Bronchial epithelial cell (primary cell): ENCODE measurements at regions not wholly inside any gene's neighbourhood (a gene's known extent, or its start where the extent isn't known, plus 50 kb on each side); places are given as distances from the start of the nearest gene placed in this dataset.
A peak's percentile ranks its signal among the peaks of the same experiment; 100 is the strongest.
"Not testable (repeated sequence)": the region's sequence is repeated elsewhere in the genome, so short reads cannot be mapped to it uniquely, and the experiment has no call there.

Experiments used
- DNase-seq: peaks from one replicate; pipeline ENCODE4 v3.0.0-alpha.2; 2010; ENCODE audit warnings: low read depth
- FAIRE-seq: peaks from 2 replicates; lab custom pipeline; 2011; peaks lifted over from hg19 to GRCh38; lab: Jason Lieb, UNC
- H3K27me3 ChIP-seq: 2 replicates; pipeline ENCODE4 v1.5.1; 2011; ENCODE audit warnings: low read length; ENCODE audit not compliant: control insufficient read depth, insufficient read depth
- H3K36me3 ChIP-seq: 2 replicates; pipeline ENCODE4 v1.5.1; 2011; ENCODE audit warnings: low read length; ENCODE audit not compliant: control insufficient read depth, insufficient read depth
- H3K4me3 ChIP-seq: 2 replicates; pipeline ENCODE4 v1.5.1; 2011; ENCODE audit warnings: mild to moderate bottlenecking, low read depth, low read length, control low read depth
- CTCF ChIP-seq: IDR thresholded peaks from 2 replicates; pipeline ENCODE4 v1.5.1; 2011; ENCODE audit warnings: mild to moderate bottlenecking, moderate library complexity, low read length, control low read depth, inconsistent platforms; ENCODE audit not compliant: insufficient read depth, severe bottlenecking

- Histone ChIP-seq H3K27me3 (no peaks in the 10 kb centered on the region), H3K4me3 (no peak overlapping the region), H3K36me3 (no peaks in the 10 kb centered on the region)
- FAIRE-seq: no peak
- DNase-seq: no peak
- TF ChIP-seq CTCF: no peak
Measured at GRCh38 chr4:30191902-30192301, 528.3 kb upstream of the PCDH7 start.

- H3K4me3 ChIP-seq: no peak overlapping the region
- DNase-seq (peak; percentile 77), FAIRE-seq (no peak)
- H3K36me3 ChIP-seq: no peaks in the 10 kb centered on the region
- TF ChIP-seq CTCF: no peak
- no peaks in the 10 kb centered on the region for H3K27me3 ChIP-seq
Measured at GRCh38 chr4:30207389-30207788, 512.8 kb upstream of the PCDH7 start.

- H3K4me3 ChIP-seq: no peak overlapping the region
- H3K27me3 ChIP-seq: no peaks in the 10 kb centered on the region
- no peak for FAIRE-seq
- no peaks in the 10 kb centered on the region for H3K36me3 ChIP-seq
- no peak for TF ChIP-seq CTCF
- DNase-seq: peak; percentile 91
Measured at GRCh38 chr4:30208731-30209435, 511.3 kb upstream of the PCDH7 start.

GRCh38 chr4:30215973-30216372, 504.2 kb upstream of the PCDH7 start:
- H3K4me3 ChIP-seq, FAIRE-seq, H3K27me3 ChIP-seq, DNase-seq, H3K36me3 ChIP-seq: not testable (repeated sequence)

- Histone ChIP-seq H3K4me3 (no peak overlapping the region), H3K36me3 (no peaks in the 10 kb centered on the region), H3K27me3 (no peaks in the 10 kb centered on the region)
- FAIRE-seq (no peak), DNase-seq (peak; percentile 7)
- TF ChIP-seq CTCF: no peak
Measured at GRCh38 chr4:30245140-30245539, 475.0 kb upstream of the PCDH7 start.

GRCh38 chr4:30256116-30256832, 463.9 kb upstream of the PCDH7 start:
- H3K36me3 ChIP-seq: no peaks in the 10 kb centered on the region
- no peak overlapping the region for H3K4me3 ChIP-seq
- no peak for TF ChIP-seq CTCF
- no peaks in the 10 kb centered on the region for H3K27me3 ChIP-seq
- DNase-seq (peak; percentile 69), FAIRE-seq (peak; percentile 52)
